Choroid plexus epithelial cell (primary cell): ENCODE measurements at regions not wholly inside any gene's neighbourhood (a gene's known extent, or its start where the extent isn't known, plus 50 kb on each side); places are given as distances from the start of the nearest gene placed in this dataset.

Source experiments
- DNase-seq: peaks from one replicate; pipeline ENCODE4 v3.0.0-alpha.2; 2010; ENCODE audit warnings: low read depth
- H3K4me3 ChIP-seq: 2 replicates; pipeline ENCODE4 v1.5.1; 2011; ENCODE audit warnings: low read depth, mild to moderate bottlenecking, control low read depth, low read length, moderate library complexity
- TF ChIP-seq, protein P1 (sequence below): conservative IDR thresholded peaks from 2 replicates; pipeline ENCODE4 v1.5.1; 2011; ENCODE audit warnings: low read depth, mild to moderate bottlenecking, control low read depth, inconsistent platforms, low read length, moderate library complexity

GRCh38 chr9:16243798-16244197 lies 626.7 kb downstream of the BNC2 start:
- no peak for DNase-seq
- TF ChIP-seq, protein P1, sequence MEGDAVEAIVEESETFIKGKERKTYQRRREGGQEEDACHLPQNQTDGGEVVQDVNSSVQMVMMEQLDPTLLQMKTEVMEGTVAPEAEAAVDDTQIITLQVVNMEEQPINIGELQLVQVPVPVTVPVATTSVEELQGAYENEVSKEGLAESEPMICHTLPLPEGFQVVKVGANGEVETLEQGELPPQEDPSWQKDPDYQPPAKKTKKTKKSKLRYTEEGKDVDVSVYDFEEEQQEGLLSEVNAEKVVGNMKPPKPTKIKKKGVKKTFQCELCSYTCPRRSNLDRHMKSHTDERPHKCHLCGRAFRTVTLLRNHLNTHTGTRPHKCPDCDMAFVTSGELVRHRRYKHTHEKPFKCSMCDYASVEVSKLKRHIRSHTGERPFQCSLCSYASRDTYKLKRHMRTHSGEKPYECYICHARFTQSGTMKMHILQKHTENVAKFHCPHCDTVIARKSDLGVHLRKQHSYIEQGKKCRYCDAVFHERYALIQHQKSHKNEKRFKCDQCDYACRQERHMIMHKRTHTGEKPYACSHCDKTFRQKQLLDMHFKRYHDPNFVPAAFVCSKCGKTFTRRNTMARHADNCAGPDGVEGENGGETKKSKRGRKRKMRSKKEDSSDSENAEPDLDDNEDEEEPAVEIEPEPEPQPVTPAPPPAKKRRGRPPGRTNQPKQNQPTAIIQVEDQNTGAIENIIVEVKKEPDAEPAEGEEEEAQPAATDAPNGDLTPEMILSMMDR: no peak
- H3K4me3 ChIP-seq: no peak overlapping the region

DNA sequence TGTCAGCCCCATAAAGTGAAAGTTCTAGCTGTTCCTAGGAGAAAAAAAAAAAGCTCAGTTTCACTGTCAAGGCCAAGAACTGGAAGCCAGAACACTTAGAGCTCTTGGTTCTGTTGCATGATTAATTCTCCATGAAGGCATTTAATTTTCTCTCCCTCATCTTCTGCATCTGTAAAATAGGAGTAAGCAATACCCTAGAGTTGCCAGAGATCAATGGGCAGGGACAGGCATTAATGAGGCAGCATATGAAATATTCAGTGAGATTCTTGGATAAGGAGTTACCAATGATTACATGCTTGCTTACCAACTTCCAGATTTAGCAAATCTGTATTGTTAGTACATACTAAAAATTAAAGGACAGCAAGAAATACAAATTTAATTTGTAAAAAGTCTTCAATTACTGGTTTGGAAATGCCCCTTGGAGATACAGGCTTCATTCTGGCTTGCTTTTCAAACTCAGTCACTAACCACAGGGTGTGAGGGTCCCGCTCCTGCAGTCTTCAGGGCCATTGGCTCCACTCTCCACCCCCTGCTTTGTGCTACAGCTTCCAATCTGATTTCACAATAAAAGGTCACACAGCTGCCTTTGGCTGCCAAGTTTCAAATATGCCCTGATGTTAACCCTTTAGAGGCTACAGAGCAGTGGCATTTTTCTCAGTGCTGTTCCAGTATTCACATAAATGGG lies 624.6 kb downstream of the BNC2 start:
- no peak overlapping the region for H3K4me3 ChIP-seq
- DNase-seq: peak; percentile 77
- TF ChIP-seq, protein P1: no peak

- no peak overlapping the region for H3K4me3 ChIP-seq
- TF ChIP-seq, protein P1: no peak
- no peak for DNase-seq
Observed at GRCh38 chr9:16246785-16247184, 623.7 kb downstream of the BNC2 start.

- TF ChIP-seq, protein P1: no peak
- DNase-seq: no peak
- no peak overlapping the region for H3K4me3 ChIP-seq
Observed at GRCh38 chr9:16247188-16247875, 623.1 kb downstream of the BNC2 start.

DNA sequence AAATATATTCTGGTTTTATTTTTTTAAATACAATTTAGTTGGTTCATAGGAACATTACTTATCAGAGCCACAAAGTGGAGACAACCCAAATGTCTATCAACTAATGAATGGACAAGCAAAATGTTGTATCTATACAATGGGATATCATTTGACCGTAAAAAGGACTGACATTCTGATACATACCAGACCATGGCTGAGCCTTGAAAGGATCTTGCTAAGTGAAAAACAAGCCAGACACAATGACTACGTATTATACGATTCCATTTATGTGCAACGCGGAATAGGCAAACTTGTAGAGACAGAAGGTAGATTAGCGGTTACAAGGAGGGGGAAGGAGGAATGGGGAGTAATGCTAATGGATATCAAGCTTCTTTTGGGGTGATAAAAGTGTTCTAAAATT lies 621.6 kb downstream of the BNC2 start:
- DNase-seq: no peak
- TF ChIP-seq, protein P1: no peak
- H3K4me3 ChIP-seq: no peak overlapping the region

DNA sequence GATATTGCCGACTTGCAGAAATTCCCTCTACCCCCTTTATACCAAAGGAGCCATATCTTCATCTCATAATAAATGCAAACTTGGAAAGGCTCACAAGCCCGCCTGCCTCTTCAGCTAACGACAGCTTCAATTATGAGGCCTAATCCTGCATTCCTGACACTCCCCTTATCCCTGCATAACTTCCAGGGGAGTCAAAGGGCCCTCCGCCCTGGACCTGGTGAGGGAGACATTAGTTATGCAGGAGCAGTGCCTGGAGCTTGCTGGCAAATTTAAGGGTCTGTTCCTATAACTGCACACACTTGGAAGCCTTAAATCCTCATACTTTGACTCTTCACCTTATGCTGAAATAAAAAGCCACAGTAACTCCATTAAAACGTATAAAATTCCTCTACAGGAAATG lies 617.9 kb downstream of the BNC2 start:
- H3K4me3 ChIP-seq: no peak overlapping the region
- TF ChIP-seq, protein P1: no peak
- DNase-seq: no peak

GRCh38 chr9:16254674-16255073 lies 615.8 kb downstream of the BNC2 start:
- TF ChIP-seq, protein P1: no peak
- DNase-seq: no peak
- no peak overlapping the region for H3K4me3 ChIP-seq
